ENCODE measurements at regions not wholly inside any gene's neighbourhood (a gene's known extent, or its start where the extent isn't known, plus 50 kb on each side); places are given as distances from the start of the nearest gene placed in this dataset.

- Histone ChIP-seq H3K9me3 (no peaks in the 10 kb centered on the region), H3K27ac (no peak overlapping the region), H3K36me3 (peaks cover 20% of the 10 kb centered on the region), H3K4me1 (ENCODE audit: control insufficient read depth in 1 of 2, insufficient read depth in 1 of 2, low read depth in 1 of 2, low read length in 1 of 2) (peaks cover 6 to 12% of the 10 kb centered on the region in 2 experiments), H3K27me3 (no peaks in the 10 kb centered on the region), H3K4me3 (ENCODE audit: low read depth in 1 of 2, low read length in 1 of 2) (no peak overlapping the region)
- TF ChIP-seq, protein P1, sequence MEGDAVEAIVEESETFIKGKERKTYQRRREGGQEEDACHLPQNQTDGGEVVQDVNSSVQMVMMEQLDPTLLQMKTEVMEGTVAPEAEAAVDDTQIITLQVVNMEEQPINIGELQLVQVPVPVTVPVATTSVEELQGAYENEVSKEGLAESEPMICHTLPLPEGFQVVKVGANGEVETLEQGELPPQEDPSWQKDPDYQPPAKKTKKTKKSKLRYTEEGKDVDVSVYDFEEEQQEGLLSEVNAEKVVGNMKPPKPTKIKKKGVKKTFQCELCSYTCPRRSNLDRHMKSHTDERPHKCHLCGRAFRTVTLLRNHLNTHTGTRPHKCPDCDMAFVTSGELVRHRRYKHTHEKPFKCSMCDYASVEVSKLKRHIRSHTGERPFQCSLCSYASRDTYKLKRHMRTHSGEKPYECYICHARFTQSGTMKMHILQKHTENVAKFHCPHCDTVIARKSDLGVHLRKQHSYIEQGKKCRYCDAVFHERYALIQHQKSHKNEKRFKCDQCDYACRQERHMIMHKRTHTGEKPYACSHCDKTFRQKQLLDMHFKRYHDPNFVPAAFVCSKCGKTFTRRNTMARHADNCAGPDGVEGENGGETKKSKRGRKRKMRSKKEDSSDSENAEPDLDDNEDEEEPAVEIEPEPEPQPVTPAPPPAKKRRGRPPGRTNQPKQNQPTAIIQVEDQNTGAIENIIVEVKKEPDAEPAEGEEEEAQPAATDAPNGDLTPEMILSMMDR (IDR thresholded peaks at IDR 0.05), result no peak
Observed at GRCh38 chr6:25086500-25087091, 150.8 kb upstream of the RIPOR2 start.

DNA sequence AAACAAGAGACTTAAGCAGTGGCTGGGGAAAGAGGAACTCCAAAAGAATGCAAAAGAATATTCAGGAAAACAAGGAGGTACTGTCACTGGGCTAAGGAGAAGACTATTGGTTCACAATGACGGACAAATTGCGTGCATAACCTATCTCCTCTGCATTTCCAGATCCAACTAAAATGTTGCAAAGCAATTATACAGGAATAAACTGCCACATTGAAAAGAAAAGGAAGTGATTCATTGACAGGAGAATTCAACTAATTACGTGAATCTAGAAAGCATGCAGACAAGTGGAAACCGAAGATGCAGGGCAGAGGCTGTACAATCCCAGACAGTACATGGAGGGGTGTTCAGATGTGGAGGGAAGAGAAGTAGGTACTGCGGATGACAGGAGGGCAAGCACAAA, 152.8 kb upstream of the RIPOR2 start:
- H3K27ac ChIP-seq, result no peak overlapping the region
- no peaks in the 10 kb centered on the region for H3K27me3 ChIP-seq
- peaks cover 6 to 12% of the 10 kb centered on the region in 2 experiments for H3K4me1 ChIP-seq (ENCODE audit: control insufficient read depth in 1 of 2, insufficient read depth in 1 of 2, low read depth in 1 of 2, low read length in 1 of 2)
- TF ChIP-seq, protein P1 (IDR thresholded peaks at IDR 0.05), result no peak
- H3K9me3 ChIP-seq, result no peaks in the 10 kb centered on the region
- H3K4me3 ChIP-seq (ENCODE audit: low read depth in 1 of 2, low read length in 1 of 2), result no peak overlapping the region
- H3K36me3 ChIP-seq, result peaks cover 31% of the 10 kb centered on the region

GRCh38 chr6:25089442-25089841, 153.7 kb upstream of the RIPOR2 start:
- TF ChIP-seq, protein P1 (IDR thresholded peaks at IDR 0.05), result no peak
- H3K27me3 ChIP-seq, result no peaks in the 10 kb centered on the region

DNA sequence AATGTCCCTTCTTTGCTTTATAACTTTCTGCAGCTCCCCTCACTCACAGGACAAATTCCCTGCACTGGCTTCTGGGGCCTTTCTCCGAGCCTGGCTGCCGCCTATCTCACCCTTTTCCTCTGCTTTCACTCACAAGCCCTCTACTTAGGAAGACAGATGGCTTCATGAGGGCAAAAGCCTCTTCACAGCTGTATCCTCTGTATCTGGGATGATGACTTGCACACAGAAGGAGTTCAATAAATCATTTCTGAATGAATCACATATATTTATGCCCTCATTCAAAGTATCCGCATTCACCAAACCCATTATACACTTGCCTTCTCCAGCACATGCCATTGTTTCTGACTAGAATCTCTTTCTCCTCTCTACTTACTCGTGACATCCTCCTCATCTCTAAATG, 159.0 kb upstream of the RIPOR2 start:
- Histone ChIP-seq H3K4me3 (ENCODE audit: low read depth in 1 of 2, low read length in 1 of 2) (no peak overlapping the region), H3K4me1 (ENCODE audit: control insufficient read depth in 1 of 2, insufficient read depth in 1 of 2, low read depth in 1 of 2, low read length in 1 of 2) (peaks cover 0 to 2% of the 10 kb centered on the region in 2 experiments), H3K27ac (no peak overlapping the region), H3K36me3 (peaks cover 41% of the 10 kb centered on the region), H3K27me3 (no peaks in the 10 kb centered on the region), H3K9me3 (no peaks in the 10 kb centered on the region)
- TF ChIP-seq, protein P1 (IDR thresholded peaks at IDR 0.05), result no peak

More at GRCh38 chr6:25089442-25089841, 153.7 kb upstream of the RIPOR2 start:
- H3K27ac ChIP-seq, result no peak overlapping the region
- H3K36me3 ChIP-seq, result peaks cover 29% of the 10 kb centered on the region
- H3K4me3 ChIP-seq (ENCODE audit: low read depth in 1 of 2, low read length in 1 of 2), result no peak overlapping the region
- peaks cover 6 to 12% of the 10 kb centered on the region in 2 experiments for H3K4me1 ChIP-seq (ENCODE audit: control insufficient read depth in 1 of 2, insufficient read depth in 1 of 2, low read depth in 1 of 2, low read length in 1 of 2)
- no peaks in the 10 kb centered on the region for H3K9me3 ChIP-seq

- H3K27ac ChIP-seq, result no peak overlapping the region
- no peaks in the 10 kb centered on the region for H3K9me3 ChIP-seq
- H3K4me1 ChIP-seq (ENCODE audit: control insufficient read depth in 1 of 2, insufficient read depth in 1 of 2, low read depth in 1 of 2, low read length in 1 of 2), result no peaks in the 10 kb centered on the region
- H3K4me3 ChIP-seq (ENCODE audit: low read depth in 1 of 2, low read length in 1 of 2), result no peak overlapping the region
- no peaks in the 10 kb centered on the region for H3K27me3 ChIP-seq
- peaks cover 23% of the 10 kb centered on the region for H3K36me3 ChIP-seq
- TF ChIP-seq, protein P1 (IDR thresholded peaks at IDR 0.05), result no peak
Observed at GRCh38 chr6:25100288-25100687, 164.5 kb upstream of the RIPOR2 start.

Measured in neutrophil (primary cell).